ENCODE measurements at regions not wholly inside any gene's neighbourhood (a gene's known extent, or its start where the extent isn't known, plus 50 kb on each side); places are given as distances from the start of the nearest gene placed in this dataset.
A peak's percentile ranks its signal among the peaks of the same experiment; 100 is the strongest.

- peak overlapping the region in 1 of 5 donors; percentile 53 for H3K27ac ChIP-seq
- 93 to 96% (median 95%) methylated on average over 8 of the region's 8 CpGs for WGBS, 4 donors
- no peaks in the 10 kb centered on the region for H3K9me3 ChIP-seq (replicated peaks in 1 of 3)
- DNase-seq = no peak
- TF ChIP-seq POLR2A (IDR thresholded peaks at IDR 0.05) = no peak
- H3K4me3 ChIP-seq = no peak overlapping the region
- peaks cover 0 to 9% of the 10 kb centered on the region in 2 donors for H3K4me1 ChIP-seq (replicated peaks in 1 of 2)
- no peaks in the 10 kb centered on the region for H3K27me3 ChIP-seq
- H3K36me3 ChIP-seq (replicated peaks in 1 of 2) = no peaks in the 10 kb centered on the region
- intact Hi-C loops (cut with DNase I) = no loop called here
Measured at GRCh38 chr16:79543219-79543618, 57.3 kb downstream of the MAF start.

GRCh38 chr16:79542237-79542774 is 58.2 kb downstream of the MAF start:
- H3K27ac ChIP-seq = peak overlapping the region in 2 of 5 donors; percentile 52 to 70
- DNase-seq = peak; percentile 46 to 76 (median 64)
- no peaks in the 10 kb centered on the region for H3K9me3 ChIP-seq (replicated peaks in 1 of 3)
- no peak overlapping the region for H3K4me3 ChIP-seq
- H3K27me3 ChIP-seq = no peaks in the 10 kb centered on the region
- 49 to 69% (median 54%) methylated on average over 6 to 11 of the region's 11 CpGs for WGBS, 4 donors
- peaks cover 0 to 9% of the 10 kb centered on the region in 2 donors for H3K4me1 ChIP-seq (replicated peaks in 1 of 2)
- no peaks in the 10 kb centered on the region for H3K36me3 ChIP-seq (replicated peaks in 1 of 2)
- intact Hi-C loops (cut with DNase I) = no loop called here
- TF ChIP-seq POLR2A (IDR thresholded peaks at IDR 0.05) (no peak), CTCF (IDR thresholded peaks at IDR 0.05) (no peak)

- Histone ChIP-seq H3K4me1 (replicated peaks in 1 of 2) (peaks cover 0 to 9% of the 10 kb centered on the region in 2 donors), H3K4me3 (no peak overlapping the region), H3K27me3 (no peaks in the 10 kb centered on the region), H3K27ac (no peak overlapping the region), H3K9me3 (replicated peaks in 1 of 3) (no peaks in the 10 kb centered on the region), H3K36me3 (replicated peaks in 1 of 2) (no peaks in the 10 kb centered on the region)
- WGBS, 4 donors = 92 to 95% (median 94%) methylated on average over 15 of the region's 15 CpGs
- TF ChIP-seq CTCF (IDR thresholded peaks at IDR 0.05) = no peak
- TF ChIP-seq POLR2A (IDR thresholded peaks at IDR 0.05) = no peak
- intact Hi-C loops (cut with DNase I) = no loop called here
- DNase-seq = no peak
Measured at GRCh38 chr16:79540825-79541595, 59.5 kb downstream of the MAF start.

GRCh38 chr16:79537584-79537983 is 63.0 kb downstream of the MAF start:
- 71 to 75% (median 73%) methylated on average over 6 of the region's 6 CpGs for WGBS, 4 donors

More at GRCh38 chr16:79537584-79537983, 63.0 kb downstream of the MAF start:
- no peak for DNase-seq
- peaks cover 0 to 6% of the 10 kb centered on the region in 2 donors for H3K4me1 ChIP-seq (replicated peaks in 1 of 2)
- H3K9me3 ChIP-seq (replicated peaks in 1 of 3) = no peaks in the 10 kb centered on the region
- intact Hi-C loops (cut with DNase I) = no loop called here
- H3K27me3 ChIP-seq = no peaks in the 10 kb centered on the region
- no peak overlapping the region for H3K4me3 ChIP-seq
- TF ChIP-seq POLR2A (IDR thresholded peaks at IDR 0.05) = no peak
- no peak for TF ChIP-seq CTCF (IDR thresholded peaks at IDR 0.05)
- no peak overlapping the region for H3K27ac ChIP-seq
- no peaks in the 10 kb centered on the region for H3K36me3 ChIP-seq (replicated peaks in 1 of 2)

All from adrenal gland (tissue), 9 donors.